Nephron (organoid): ENCODE measurements at regions not wholly inside any gene's neighbourhood (a gene's known extent, or its start where the extent isn't known, plus 50 kb on each side); places are given as distances from the start of the nearest gene placed in this dataset.

Experiments used
- H3K27ac Mint-ChIP-seq, 3 experiments: 2 replicates each; pipeline ENCODE4 v1.8.0; 2020; ENCODE audit warnings: mixed read lengths in 3 of 3, mild to moderate bottlenecking in 2 of 3, moderate library complexity in 1 of 3
- H3K27me3 Mint-ChIP-seq: 2 replicates; pipeline ENCODE4 v1.8.0; 2021; ENCODE audit warnings: low read depth, mild to moderate bottlenecking, moderate library complexity, mixed read lengths
- H3K36me3 Mint-ChIP-seq: 2 replicates; pipeline ENCODE4 v1.8.0; 2020; ENCODE audit warnings: low read depth, mixed read lengths
- H3K4me1 Mint-ChIP-seq: 2 replicates; pipeline ENCODE4 v1.8.0; 2020; ENCODE audit warnings: mixed read lengths
- H3K4me3 Mint-ChIP-seq, 3 experiments: 2 replicates each; pipeline ENCODE4 v1.8.0; 2020; ENCODE audit warnings: mild to moderate bottlenecking in 3 of 3, mixed read lengths in 3 of 3, moderate library complexity in 2 of 3
- H3K9me3 Mint-ChIP-seq: 2 replicates; pipeline ENCODE4 v1.8.0; 2020; ENCODE audit warnings: mixed read lengths
- CTCF ChIP-seq, 3 experiments: fragments of 200-600 bp; sonication (generic); IDR thresholded peaks; one replicate each; pipeline ENCODE4 v1.5.0; 2021; ENCODE audit warnings: antibody characterized with exemption in 3 of 3; ENCODE audit not compliant: unreplicated experiment in 3 of 3

- Mint-ChIP-seq H3K9me3 (no peaks in the 10 kb centered on the region), H3K27ac (no peak overlapping the region), H3K27me3 (no peaks in the 10 kb centered on the region), H3K4me3 (no peak overlapping the region), H3K36me3 (no peaks in the 10 kb centered on the region), H3K4me1 (no peaks in the 10 kb centered on the region)
- no peak for TF ChIP-seq CTCF (IDR thresholded peaks at IDR 0.05; ENCODE audit: unreplicated experiment in 3 of 3)
These were observed 54.9 kb upstream of the ADAMTS19 start for GRCh38 chr5:129405222-129405621.

- Mint-ChIP-seq H3K27me3 (no peaks in the 10 kb centered on the region), H3K36me3 (no peaks in the 10 kb centered on the region)
These were observed 53.7 kb upstream of the ADAMTS19 start for GRCh38 chr5:129406440-129406839.

More at GRCh38 chr5:129406440-129406839, 53.7 kb upstream of the ADAMTS19 start:
- Mint-ChIP-seq H3K4me1 (no peaks in the 10 kb centered on the region), H3K27ac (no peak overlapping the region), H3K9me3 (no peaks in the 10 kb centered on the region), H3K4me3 (no peak overlapping the region)
- TF ChIP-seq CTCF (IDR thresholded peaks at IDR 0.05; ENCODE audit: unreplicated experiment in 3 of 3), result no peak
